Fibroblast of skin of abdomen (primary cell): ENCODE measurements at regions not wholly inside any gene's neighbourhood (a gene's known extent, or its start where the extent isn't known, plus 50 kb on each side); places are given as distances from the start of the nearest gene placed in this dataset.
A peak's percentile ranks its signal among the peaks of the same experiment; 100 is the strongest.

ENCODE experiments used
- DNase-seq: peaks from one replicate; pipeline ENCODE4 v3.0.0-alpha.2; 2013

DNA sequence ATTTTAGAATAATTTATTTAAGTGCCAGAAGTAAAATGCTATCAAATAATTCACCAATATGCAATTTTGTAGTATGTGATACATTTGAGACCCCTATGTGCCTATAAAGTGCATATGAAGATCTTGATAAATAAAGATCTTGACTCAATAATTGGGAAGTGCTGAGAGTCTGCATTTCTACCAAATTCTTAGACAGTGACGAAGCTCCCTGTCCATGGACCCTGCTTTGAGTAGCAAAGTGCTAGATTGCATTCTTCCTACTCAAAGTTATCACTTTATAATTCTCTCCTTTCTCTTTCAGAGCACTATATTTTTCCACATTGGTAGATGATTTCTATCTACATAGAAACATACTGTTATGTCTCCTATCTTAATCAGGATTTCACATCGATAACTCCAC, 1393.9 kb downstream of the ARAP2 start:
- peak; percentile 65 for DNase-seq

DNA sequence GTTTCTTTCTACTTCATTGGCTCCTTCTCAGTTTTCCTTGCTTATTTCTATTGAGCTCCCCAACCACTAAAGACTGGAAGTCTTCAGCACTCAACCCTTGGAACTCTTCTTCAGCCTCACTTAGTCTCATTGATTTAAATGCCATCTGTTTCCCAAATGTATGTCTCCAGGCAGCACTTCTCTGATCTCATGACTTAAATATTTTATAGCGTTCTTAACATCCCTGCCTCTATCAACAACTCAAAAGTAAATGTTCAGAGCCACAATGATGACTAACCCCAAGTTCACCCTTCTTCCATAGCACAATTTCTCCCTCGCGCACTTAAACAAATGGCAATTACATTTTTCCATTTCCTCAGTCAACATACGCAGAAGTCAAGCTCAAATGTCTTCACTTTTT, 1393.3 kb downstream of the ARAP2 start:
- peak; percentile 92 for DNase-seq

DNA sequence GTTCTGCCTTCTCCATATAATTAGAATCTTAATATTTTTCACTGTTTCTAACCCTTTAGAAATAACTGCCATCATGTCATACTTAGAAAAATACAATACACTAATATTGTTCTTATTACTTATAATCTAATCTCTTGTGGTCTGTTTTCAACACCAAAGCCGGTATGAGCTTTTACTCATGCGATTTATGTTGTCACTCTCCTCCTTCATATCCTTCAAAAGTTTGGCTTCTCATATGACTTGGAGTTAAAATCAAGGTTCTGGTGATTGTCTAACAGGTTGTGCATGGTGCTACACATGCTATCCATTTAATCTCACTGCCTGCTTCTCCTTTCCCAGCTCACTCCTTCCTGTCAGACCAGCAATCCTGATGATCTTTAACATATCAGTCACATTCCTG, 1392.9 kb downstream of the ARAP2 start:
- DNase-seq, result peak; percentile 48

GRCh38 chr4:34854451-34854850, 1389.9 kb downstream of the ARAP2 start:
- DNase-seq, result no peak

GRCh38 chr4:34861666-34862065, 1382.6 kb downstream of the ARAP2 start:
- no peak for DNase-seq

DNA sequence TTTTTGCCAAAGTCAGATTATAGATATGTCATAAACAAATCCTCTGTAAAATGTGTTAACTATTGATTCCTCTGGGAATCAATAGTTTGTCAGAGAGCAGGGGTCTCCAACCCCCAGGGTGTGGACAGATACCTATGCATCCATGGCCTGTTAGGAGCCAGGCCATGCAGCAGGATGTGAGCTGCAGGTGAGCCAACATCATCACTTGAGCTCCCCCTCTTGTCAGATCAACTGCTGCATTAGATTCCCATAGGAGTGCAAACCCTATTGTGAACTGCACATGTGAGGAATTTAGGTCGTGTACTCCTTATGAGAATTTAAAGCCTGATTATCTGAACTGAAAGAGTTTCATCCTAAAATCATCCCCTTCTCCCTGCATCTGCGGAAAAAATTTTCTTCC, 1365.4 kb downstream of the ARAP2 start:
- DNase-seq, result no peak

- DNase-seq, result no peak
Observed at GRCh38 chr4:34880246-34880645, 1364.1 kb downstream of the ARAP2 start.

DNA sequence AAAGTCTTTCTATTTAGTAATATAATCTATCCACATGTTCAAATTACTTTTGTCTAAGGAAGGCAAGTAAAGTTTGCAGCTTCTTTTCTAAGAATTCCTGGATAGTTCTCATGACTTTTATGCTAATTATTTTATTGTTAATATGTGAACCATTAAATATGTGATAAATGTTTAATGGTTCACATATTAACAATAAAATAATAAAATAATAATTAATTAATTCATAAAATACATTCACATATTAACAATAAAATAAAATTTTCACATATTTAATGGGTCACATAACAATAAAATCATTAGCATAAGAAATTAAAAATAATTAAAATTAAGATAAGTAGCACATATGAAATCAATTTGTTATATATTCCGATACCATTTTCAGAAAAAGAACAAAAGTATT, 1352.4 kb downstream of the ARAP2 start:
- DNase-seq, result no peak

DNA sequence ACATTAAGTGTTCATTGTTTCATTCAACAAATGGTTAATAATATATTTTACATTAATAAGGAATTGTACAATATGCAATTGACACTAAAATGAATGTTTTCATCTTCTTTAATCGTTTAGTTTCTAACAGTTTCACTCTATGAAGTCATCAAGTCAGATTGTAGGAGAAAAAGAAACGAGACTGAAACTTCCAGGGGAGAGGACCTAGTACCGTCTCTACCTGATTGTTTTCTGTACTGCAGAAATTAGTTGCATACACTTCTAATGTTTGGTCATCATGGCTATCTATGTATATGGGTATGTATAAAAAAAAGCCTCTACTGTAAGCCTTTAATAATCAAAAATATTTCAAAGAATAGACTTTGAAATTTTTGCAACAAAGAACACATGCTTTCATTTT, 1350.9 kb downstream of the ARAP2 start:
- DNase-seq, result no peak

DNA sequence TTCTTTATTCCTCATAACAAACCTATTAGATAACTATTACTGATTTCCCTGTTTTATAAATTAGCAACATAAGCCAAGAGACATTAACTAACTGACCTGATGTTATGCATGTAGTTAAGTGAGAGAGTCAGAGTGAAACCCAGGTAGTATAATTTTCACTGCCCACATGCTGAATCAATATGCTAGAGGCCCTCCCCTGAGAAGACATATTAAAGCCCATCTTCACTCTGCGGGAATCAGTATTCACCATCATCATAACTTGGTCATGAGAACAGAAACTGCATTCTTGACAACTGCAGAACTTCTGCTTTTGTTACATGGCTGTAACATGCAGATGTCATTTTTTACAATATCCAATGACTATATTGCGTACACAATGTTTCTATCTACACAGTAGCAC, 1324.3 kb downstream of the ARAP2 start:
- DNase-seq, result no peak

GRCh38 chr4:34921391-34921790, 1322.9 kb downstream of the ARAP2 start:
- no peak for DNase-seq

GRCh38 chr4:34922325-34922724, 1322.0 kb downstream of the ARAP2 start:
- no peak for DNase-seq

GRCh38 chr4:34932591-34932990, 1311.7 kb downstream of the ARAP2 start:
- DNase-seq, result no peak

- DNase-seq, result no peak
Observed at GRCh38 chr4:34935739-34936138, 1308.6 kb downstream of the ARAP2 start.

DNA sequence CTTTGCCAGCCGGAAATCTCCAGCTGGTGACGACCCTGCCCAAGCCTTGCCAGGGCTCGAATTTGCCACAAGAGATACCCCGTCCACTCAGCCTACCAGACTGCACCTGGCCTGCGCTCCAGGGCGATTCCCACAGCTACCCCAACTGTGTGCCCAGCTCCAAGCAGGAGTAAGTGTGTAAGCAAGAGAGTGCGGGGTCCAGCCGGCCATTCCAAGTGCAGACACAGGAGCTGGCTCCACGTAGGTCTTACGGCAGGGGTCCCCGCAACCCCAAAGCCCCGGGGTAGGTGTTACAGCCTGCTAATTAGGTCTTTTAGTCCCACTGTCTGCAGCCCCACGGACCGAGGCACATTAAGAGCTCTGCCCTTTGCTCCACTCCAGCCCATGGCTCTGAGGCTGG, 1305.2 kb downstream of the ARAP2 start:
- DNase-seq, result no peak

DNA sequence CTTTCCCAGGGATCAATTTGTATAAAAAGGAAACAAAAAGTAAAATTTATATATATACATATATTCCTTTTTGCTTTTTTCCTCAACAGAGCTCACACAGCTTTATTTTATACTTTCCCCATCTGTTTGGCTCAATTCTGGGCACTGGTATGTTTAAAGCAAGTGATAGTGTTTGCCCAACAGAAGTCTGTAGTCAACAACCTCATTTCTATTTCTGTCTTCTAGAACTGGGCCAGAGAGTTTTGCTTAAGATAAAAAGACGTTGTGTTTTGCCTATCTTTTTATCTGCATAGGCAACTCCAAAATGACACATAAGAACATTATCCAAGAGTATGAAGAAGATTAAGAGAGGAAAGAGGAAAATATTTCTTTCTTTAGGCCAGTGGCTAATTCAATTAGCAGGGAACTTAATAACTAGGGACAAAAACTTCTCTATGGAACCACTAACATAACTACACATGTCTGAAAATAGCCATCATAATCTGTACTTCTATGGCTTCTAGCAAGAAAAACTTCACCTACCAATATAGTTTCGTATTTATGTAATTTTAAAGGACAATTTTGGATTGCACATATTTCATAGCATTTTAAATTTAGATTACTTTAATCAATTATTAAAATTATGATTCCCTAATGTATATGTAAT, 1300.5 kb downstream of the ARAP2 start:
- no peak for DNase-seq

- no peak for DNase-seq
Observed at GRCh38 chr4:34950926-34951325, 1293.4 kb downstream of the ARAP2 start.

DNA sequence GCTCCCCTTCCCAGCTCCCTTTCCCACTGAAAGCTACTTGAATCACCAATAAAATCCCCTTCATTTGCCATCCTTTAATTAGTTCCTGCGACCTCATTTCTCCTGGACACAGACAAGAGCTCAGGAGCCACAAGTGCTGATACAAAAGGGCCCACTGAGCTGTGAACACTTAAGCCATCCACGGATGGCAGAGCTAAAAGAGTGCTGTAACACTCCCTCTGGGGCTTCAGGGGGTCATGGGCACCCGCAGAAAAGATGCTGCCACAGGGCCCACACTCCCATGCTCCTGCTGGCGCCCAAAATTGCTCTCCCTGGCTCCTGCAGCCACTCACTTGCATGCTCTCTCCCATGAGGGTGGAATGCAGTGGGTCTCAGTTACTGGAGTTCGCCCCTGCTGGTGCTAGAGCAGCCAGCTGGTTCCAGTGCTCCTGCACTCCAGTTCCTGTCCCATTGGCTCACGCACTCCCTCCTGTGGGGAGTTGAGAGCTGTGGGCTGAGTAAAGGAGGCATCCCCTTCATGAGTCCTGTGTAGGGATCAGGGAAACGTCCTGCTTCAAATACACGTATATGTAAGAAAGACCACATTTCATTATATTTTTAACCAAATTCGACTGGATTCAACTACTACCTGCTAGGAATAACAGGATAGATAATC, 1291.0 kb downstream of the ARAP2 start:
- DNase-seq, result no peak

GRCh38 chr4:34964613-34965012, 1279.7 kb downstream of the ARAP2 start:
- DNase-seq, result no peak

GRCh38 chr4:34972189-34972588, 1272.1 kb downstream of the ARAP2 start:
- DNase-seq, result no peak

GRCh38 chr4:34973650-34974312, 1270.5 kb downstream of the ARAP2 start:
- DNase-seq, result no peak

DNA sequence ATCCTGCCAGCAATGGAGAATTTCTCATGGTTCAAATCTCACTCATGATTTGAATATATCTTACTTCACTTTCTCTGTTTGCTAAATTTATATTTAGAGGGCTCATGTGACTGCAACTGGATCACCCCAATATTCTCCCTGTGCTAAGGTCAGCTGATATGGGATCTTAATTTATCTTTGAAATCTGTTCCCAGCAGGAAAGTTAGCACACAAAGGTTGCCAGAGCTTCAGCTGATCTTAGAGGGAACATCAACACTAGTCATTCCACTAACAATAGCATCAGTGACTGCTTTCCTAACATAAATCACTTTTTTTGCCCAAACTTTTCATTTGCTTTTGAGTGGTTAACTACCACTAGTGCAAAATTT, 1270.0 kb downstream of the ARAP2 start:
- no peak for DNase-seq

- peak; percentile 47 for DNase-seq
Observed at GRCh38 chr4:35021222-35021621, 1223.1 kb downstream of the ARAP2 start.

DNA sequence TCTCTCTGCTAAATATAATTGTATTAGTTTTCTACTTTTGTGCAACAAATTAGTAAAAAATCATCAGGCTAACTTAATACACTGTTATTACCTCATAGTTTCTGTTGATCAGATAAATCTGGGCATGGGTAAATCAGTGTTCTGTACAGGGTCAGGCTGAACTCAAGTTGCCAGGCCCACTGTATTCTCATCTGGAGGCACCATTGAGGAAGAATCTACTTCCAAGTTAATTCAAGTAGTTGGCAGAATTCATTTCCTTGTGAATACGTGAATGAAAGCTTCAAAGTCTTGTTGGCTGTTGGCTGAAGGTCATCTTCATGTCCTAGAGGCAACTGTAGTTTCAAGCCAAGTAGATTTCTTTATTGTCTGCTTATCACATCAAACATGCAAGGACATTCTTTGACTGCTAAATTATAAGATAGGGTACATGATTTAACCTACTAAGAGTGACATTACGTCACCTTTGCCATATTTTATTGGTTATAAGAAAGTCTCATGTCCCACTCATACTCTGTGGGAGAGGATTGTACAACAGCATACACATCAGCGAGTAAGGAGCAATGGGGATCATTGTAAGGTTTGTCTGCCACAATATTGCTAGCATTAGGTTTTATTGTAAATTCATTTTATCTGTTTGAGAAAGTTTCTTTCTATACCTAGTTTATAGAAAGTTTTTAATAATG, 1219.0 kb downstream of the ARAP2 start:
- DNase-seq, result no peak
